ENCODE measurements at regions not wholly inside any gene's neighbourhood (a gene's known extent, or its start where the extent isn't known, plus 50 kb on each side); places are given as distances from the start of the nearest gene placed in this dataset.

DNA sequence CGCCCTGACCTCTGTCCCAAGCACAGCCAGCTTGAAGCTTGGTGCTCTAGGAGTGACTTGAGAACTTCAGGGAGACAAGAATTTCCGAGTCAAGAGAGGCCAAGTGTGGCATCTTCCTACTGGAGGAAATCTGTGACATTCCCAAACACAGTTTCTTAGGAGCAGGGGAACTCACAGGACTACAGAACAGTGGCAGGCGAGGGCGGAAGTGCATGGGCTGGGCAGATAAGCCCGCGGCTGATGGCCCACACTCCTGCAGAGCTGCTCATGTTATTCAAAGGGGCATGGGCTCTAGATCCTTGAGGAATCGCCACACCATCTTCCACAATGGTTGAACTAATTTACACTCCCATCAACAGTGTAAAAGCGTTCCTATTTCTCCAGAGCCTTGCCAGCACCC lies 168.8 kb downstream of the KATNAL1 start:
- H3K4me3 Mint-ChIP-seq, result no peak overlapping the region
- WGBS (ENCODE audit: insufficient coverage), result 74% methylated on average over 5 of the region's 8 CpGs
- TF ChIP-seq CTCF (IDR thresholded peaks at IDR 0.05), result no peak
- no peak for TF ChIP-seq EZH2 (IDR thresholded peaks at IDR 0.05; ENCODE audit: borderline replicate concordance, insufficient read depth, low read depth, low read length, poor library complexity, severe bottlenecking)
- Histone ChIP-seq H3K27ac (ENCODE audit: low read length in 2 of 2) (no peak overlapping the region), H3K4me2 (replicated peaks; ENCODE audit: low read depth, low read length, poor library complexity, severe bottlenecking) (no peak overlapping the region), H3K9ac (ENCODE audit: low read length) (no peak overlapping the region), H3K4me3 (ENCODE audit: control extremely low read depth in 1 of 5, extremely low read depth in 1 of 5, insufficient read depth in 1 of 5, low read depth in 2 of 5, low read length in 4 of 5) (no peak overlapping the region), H3K36me3 (replicated peaks in 1 of 2; ENCODE audit: control extremely low read depth in 1 of 2, control insufficient read depth in 1 of 2, extremely low read depth in 1 of 2, insufficient read depth in 2 of 2, low read length in 1 of 2) (no peaks in the 10 kb centered on the region), H3K79me2 (ENCODE audit: control insufficient read depth, insufficient read depth, low read length) (no peaks in the 10 kb centered on the region), H3K27me3 (replicated peaks in 1 of 4; ENCODE audit: control extremely low read depth in 1 of 4, control insufficient read depth in 3 of 4, insufficient read depth in 4 of 4, low read length in 3 of 4) (no peaks in the 10 kb centered on the region), H2AFZ (ENCODE audit: insufficient read depth, low read depth, low read length, poor library complexity, severe bottlenecking) (no peak overlapping the region), H4K20me1 (ENCODE audit: control insufficient read depth, insufficient read depth, low read length, poor library complexity, severe bottlenecking) (no peaks in the 10 kb centered on the region), H3K4me1 (ENCODE audit: control insufficient read depth in 2 of 2, insufficient read depth in 2 of 2, low read length in 2 of 2) (peaks cover 0 to 7% of the 10 kb centered on the region in 2 donors), H3K9me3 (ENCODE audit: control extremely low read depth in 1 of 3, control insufficient read depth in 2 of 3, insufficient read depth in 1 of 3, low read length in 2 of 3) (peaks cover 0 to 9% (median 0%) of the 10 kb centered on the region in 3 donors)
- intact Hi-C loops (cut with micrococcal nuclease), result loop anchor here (10.0 kb wide), 1 partner anchor 536 kb away; no protein-coding TSS in a partner anchor
- ChIA-PET POLR2A (no interaction called here), CTCF (no interaction called here)
- DNase-seq, result no peak
- peaks cover 8% of the 10 kb centered on the region for H3K27me3 Mint-ChIP-seq
- no peak overlapping the region for H3K27ac Mint-ChIP-seq
- no peak for ATAC-seq (ENCODE audit: low read depth)
- H3K9me3 Mint-ChIP-seq (ENCODE audit: insufficient read depth), result no peaks in the 10 kb centered on the region
- peaks cover 13% of the 10 kb centered on the region for H3K4me1 Mint-ChIP-seq

DNA sequence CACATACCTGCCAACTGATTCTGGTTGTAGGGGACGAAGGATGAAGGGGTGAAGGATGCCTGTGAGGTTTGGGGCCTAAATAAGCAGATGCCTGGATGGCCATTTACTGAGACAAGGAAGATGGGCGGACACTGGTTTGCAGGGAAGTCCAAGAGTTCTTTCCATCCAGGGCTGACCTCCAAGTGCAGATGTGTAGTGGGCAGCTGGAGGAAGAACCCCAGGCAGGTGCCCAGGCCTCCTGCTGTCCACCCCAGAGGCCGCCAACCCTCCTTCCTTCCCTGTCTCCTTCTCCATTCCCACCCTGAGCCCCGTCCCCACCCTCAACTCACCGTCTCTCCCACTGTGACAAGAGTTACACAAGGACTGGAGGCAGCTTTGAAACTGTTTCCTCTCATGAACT lies 171.5 kb downstream of the KATNAL1 start:
- no peaks in the 10 kb centered on the region for H3K36me3 ChIP-seq (replicated peaks in 1 of 2; ENCODE audit: control extremely low read depth in 1 of 2, control insufficient read depth in 1 of 2, extremely low read depth in 1 of 2, insufficient read depth in 2 of 2, low read length in 1 of 2)
- peaks cover 4% of the 10 kb centered on the region for H3K27me3 Mint-ChIP-seq
- H3K27ac ChIP-seq (ENCODE audit: low read length in 2 of 2), result no peak overlapping the region
- no peak for ATAC-seq (ENCODE audit: low read depth)
- ChIA-PET POLR2A (no interaction called here), CTCF (no interaction called here)
- H3K4me1 ChIP-seq (ENCODE audit: control insufficient read depth in 2 of 2, insufficient read depth in 2 of 2, low read length in 2 of 2), result peaks cover 4% of the 10 kb centered on the region in 2 donors
- peaks cover 0 to 3% (median 0%) of the 10 kb centered on the region in 3 donors for H3K9me3 ChIP-seq (ENCODE audit: control extremely low read depth in 1 of 3, control insufficient read depth in 2 of 3, insufficient read depth in 1 of 3, low read length in 2 of 3)
- H3K27ac Mint-ChIP-seq, result no peak overlapping the region
- no peak overlapping the region for H3K4me3 ChIP-seq (ENCODE audit: control extremely low read depth in 1 of 5, extremely low read depth in 1 of 5, insufficient read depth in 1 of 5, low read depth in 2 of 5, low read length in 4 of 5)
- no peak for DNase-seq
- no peaks in the 10 kb centered on the region for H4K20me1 ChIP-seq (ENCODE audit: control insufficient read depth, insufficient read depth, low read length, poor library complexity, severe bottlenecking)
- intact Hi-C loops (cut with micrococcal nuclease), result loop anchor here (10.0 kb wide), 1 partner anchor 539 kb away; no protein-coding TSS in a partner anchor
- H3K4me1 Mint-ChIP-seq, result peaks cover 6% of the 10 kb centered on the region
- no peak overlapping the region for H3K4me3 Mint-ChIP-seq
- WGBS (ENCODE audit: insufficient coverage), result 96% methylated on average over 2 of the region's 5 CpGs
- H3K9me3 Mint-ChIP-seq (ENCODE audit: insufficient read depth), result no peaks in the 10 kb centered on the region
- TF ChIP-seq EZH2 (IDR thresholded peaks at IDR 0.05; ENCODE audit: borderline replicate concordance, insufficient read depth, low read depth, low read length, poor library complexity, severe bottlenecking) (no peak), CTCF (IDR thresholded peaks at IDR 0.05) (no peak)
- no peaks in the 10 kb centered on the region for H3K79me2 ChIP-seq (ENCODE audit: control insufficient read depth, insufficient read depth, low read length)
- H3K27me3 ChIP-seq (replicated peaks in 1 of 4; ENCODE audit: control extremely low read depth in 1 of 4, control insufficient read depth in 3 of 4, insufficient read depth in 4 of 4, low read length in 3 of 4), result no peaks in the 10 kb centered on the region
- no peak overlapping the region for H3K4me2 ChIP-seq (replicated peaks; ENCODE audit: low read depth, low read length, poor library complexity, severe bottlenecking)
- H3K9ac ChIP-seq (ENCODE audit: low read length), result no peak overlapping the region
- no peak overlapping the region for H2AFZ ChIP-seq (ENCODE audit: insufficient read depth, low read depth, low read length, poor library complexity, severe bottlenecking)

Data from B cell (primary cell).